Mesenchymal stem cell (in vitro differentiated cells and primary cell): ENCODE measurements at regions not wholly inside any gene's neighbourhood (a gene's known extent, or its start where the extent isn't known, plus 50 kb on each side); places are given as distances from the start of the nearest gene placed in this dataset.

Source experiments
- DNase-seq: peaks from one replicate; pipeline ENCODE4 v3.0.0-alpha.2; 2013
- H2AFZ ChIP-seq: one replicate; pipeline ENCODE4 v1.6.1; 2013; ENCODE audit warnings: low read depth, mild to moderate bottlenecking, control low read depth, inconsistent platforms, low read length, moderate library complexity
- H2AK5ac ChIP-seq: 2 replicates; pipeline ENCODE4 v1.6.1; 2013; ENCODE audit warnings: low read length, moderate library complexity, mild to moderate bottlenecking, inconsistent platforms; ENCODE audit not compliant: severe bottlenecking
- H2BK120ac ChIP-seq: one replicate; pipeline ENCODE4 v1.6.1; 2013; ENCODE audit warnings: low read depth, mild to moderate bottlenecking, inconsistent platforms, low read length, moderate library complexity
- H2BK12ac ChIP-seq, 2 experiments: one replicate each; pipeline ENCODE4 v1.6.1; 2013; ENCODE audit warnings: inconsistent platforms in 2 of 2, low read length in 2 of 2, mild to moderate bottlenecking in 2 of 2, moderate library complexity in 2 of 2, control low read depth in 1 of 2
- H2BK15ac ChIP-seq: one replicate; pipeline ENCODE4 v1.6.1; 2013; ENCODE audit warnings: mild to moderate bottlenecking, low read depth, inconsistent platforms; ENCODE audit not compliant: poor library complexity, severe bottlenecking
- H2BK5ac ChIP-seq: 2 replicates; pipeline ENCODE4 v1.6.1; 2013; ENCODE audit warnings: low read depth, mild to moderate bottlenecking, low read length, control low read depth, inconsistent platforms; ENCODE audit not compliant: poor library complexity, severe bottlenecking
- H3K14ac ChIP-seq, 2 experiments: one replicate each; pipeline ENCODE4 v1.6.1; 2013; ENCODE audit warnings: inconsistent platforms in 2 of 2, low read length in 2 of 2, control low read depth in 1 of 2, mild to moderate bottlenecking in 1 of 2, moderate library complexity in 1 of 2
- H3K18ac ChIP-seq, 2 experiments: one replicate each; pipeline ENCODE4 v1.6.1; 2013; ENCODE audit warnings: inconsistent platforms in 2 of 2, low read length in 2 of 2, control low read depth in 1 of 2, low read depth in 1 of 2, mild to moderate bottlenecking in 1 of 2
- H3K23ac ChIP-seq, 2 experiments: one replicate each; pipeline ENCODE4 v1.6.1; 2013; ENCODE audit warnings: inconsistent platforms in 2 of 2, low read length in 2 of 2, mild to moderate bottlenecking in 2 of 2, moderate library complexity in 2 of 2, control low read depth in 1 of 2
- H3K27ac ChIP-seq: 2 replicates; pipeline ENCODE4 v1.5.1; 2013; ENCODE audit warnings: mild to moderate bottlenecking, moderate library complexity, low read length, control low read depth, inconsistent platforms; ENCODE audit not compliant: poor library complexity, severe bottlenecking
- H3K27me3 ChIP-seq, 2 experiments: 2 replicates each; pipeline versions ENCODE4 v1.6.1 to v1.7.0; 2013; ENCODE audit warnings: low read length in 2 of 2, mild to moderate bottlenecking in 2 of 2, moderate library complexity in 2 of 2, control low read depth in 1 of 2, inconsistent platforms in 1 of 2; ENCODE audit not compliant: control insufficient read depth in 1 of 2, insufficient read depth in 1 of 2
- H3K36me3 ChIP-seq, 2 experiments: 2 replicates each; pipeline versions ENCODE4 v1.6.1 to v1.7.0; 2013; ENCODE audit warnings: low read length in 2 of 2, control low read depth in 1 of 2, inconsistent platforms in 1 of 2, low read depth in 1 of 2, mild to moderate bottlenecking in 1 of 2; ENCODE audit not compliant: insufficient read depth in 2 of 2, control insufficient read depth in 1 of 2
- H3K4ac ChIP-seq, 2 experiments: one replicate each; pipeline ENCODE4 v1.6.1; 2013; ENCODE audit warnings: inconsistent platforms in 2 of 2, low read length in 2 of 2, mild to moderate bottlenecking in 2 of 2, moderate library complexity in 2 of 2, control low read depth in 1 of 2, low read depth in 1 of 2
- H3K4me1 ChIP-seq: 2 replicates; pipeline ENCODE4 v1.6.1; 2013; ENCODE audit warnings: low read depth, low read length, control low read depth; ENCODE audit not compliant: control insufficient read depth, insufficient read depth
- H3K4me2 ChIP-seq: 2 replicates; pipeline ENCODE4 v1.6.1; 2013; ENCODE audit warnings: low read length, mild to moderate bottlenecking, inconsistent platforms; ENCODE audit not compliant: poor library complexity, severe bottlenecking
- H3K4me3 ChIP-seq, 2 experiments: 2 replicates each; pipeline versions ENCODE4 v1.5.1 to v1.7.0; 2013; ENCODE audit warnings: low read length in 2 of 2, mild to moderate bottlenecking in 2 of 2, control low read depth in 1 of 2, low read depth in 1 of 2; ENCODE audit not compliant: insufficient read depth in 1 of 2
- H3K79me1 ChIP-seq: replicated peaks from 2 replicates; pipeline ENCODE4 v1.6.1; 2013; ENCODE audit warnings: mild to moderate bottlenecking, control low read depth, low read length, inconsistent platforms; ENCODE audit not compliant: poor library complexity, severe bottlenecking
- H3K9ac ChIP-seq: 2 replicates; pipeline ENCODE4 v1.7.0; 2013; ENCODE audit warnings: mild to moderate bottlenecking, low read length, moderate library complexity
- H3K9me3 ChIP-seq: 2 replicates; pipeline ENCODE4 v1.7.0; 2013; ENCODE audit warnings: mild to moderate bottlenecking, low read length; ENCODE audit not compliant: control insufficient read depth
- H4K8ac ChIP-seq: one replicate; pipeline ENCODE4 v1.6.1; 2013; ENCODE audit warnings: inconsistent platforms, mild to moderate bottlenecking, low read length, moderate library complexity
- H4K91ac ChIP-seq: one replicate; pipeline ENCODE4 v1.6.1; 2013; ENCODE audit warnings: mild to moderate bottlenecking, low read length, inconsistent platforms
- WGBS: methylation state at CpG from one replicate; pipeline ENCODE4 v1.1.7; 2013; ENCODE audit warnings: mixed read lengths; 5-methylcytosine and 5-hydroxymethylcytosine counted together

DNA sequence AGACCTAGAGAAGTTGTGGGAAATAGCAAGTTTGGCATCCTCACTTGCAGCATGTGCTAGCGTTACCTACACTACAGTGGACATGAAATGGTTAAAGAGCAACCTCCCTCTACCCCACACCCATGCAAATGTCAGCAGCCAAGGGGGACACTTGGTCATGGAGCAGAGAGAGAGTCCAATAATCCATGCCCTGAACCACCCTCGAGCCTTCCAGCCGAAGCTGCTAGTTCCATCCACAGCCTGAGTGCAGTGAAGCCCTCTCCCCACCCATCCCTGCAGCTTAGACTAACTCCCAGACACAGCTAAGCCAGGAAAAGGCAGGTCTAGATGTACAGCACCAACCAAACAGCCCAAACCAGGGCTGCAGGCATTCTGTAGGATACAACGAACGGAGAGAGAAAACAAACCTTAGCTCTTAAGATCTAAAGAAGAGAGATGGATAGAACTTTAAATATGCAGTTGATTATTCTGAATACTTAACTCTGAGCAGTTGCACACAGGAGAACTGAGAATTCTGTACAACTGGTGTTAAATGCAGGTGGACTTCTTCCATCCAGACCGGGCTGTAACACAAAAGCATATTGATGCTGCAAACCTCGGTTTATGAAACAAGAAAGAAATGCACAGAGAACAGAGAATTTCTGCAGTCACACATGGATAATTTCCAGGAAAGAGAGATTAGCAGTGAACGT, 93.8 kb downstream of the SALL1 start:
- 67% methylated on average over 5 of the region's 8 CpGs for WGBS
- no peak overlapping the region for H3K18ac ChIP-seq
- no peak overlapping the region for H3K14ac ChIP-seq
- H2BK15ac ChIP-seq = no peak overlapping the region
- H2BK5ac ChIP-seq = no peak overlapping the region
- H4K8ac ChIP-seq = no peak overlapping the region
- no peaks in the 10 kb centered on the region for H3K4me1 ChIP-seq
- no peak overlapping the region for H3K4me2 ChIP-seq
- H3K4me3 ChIP-seq = no peak overlapping the region
- H3K36me3 ChIP-seq = no peaks in the 10 kb centered on the region
- peaks cover 23 to 34% of the 10 kb centered on the region in 2 experiments for H3K27me3 ChIP-seq
- H2AK5ac ChIP-seq = no peak overlapping the region
- no peak for DNase-seq
- H3K4ac ChIP-seq = no peak overlapping the region
- H2AFZ ChIP-seq = no peak overlapping the region
- no peak overlapping the region for H2BK120ac ChIP-seq
- H3K27ac ChIP-seq = no peak overlapping the region
- H2BK12ac ChIP-seq = no peak overlapping the region
- H4K91ac ChIP-seq = no peak overlapping the region
- no peak overlapping the region for H3K23ac ChIP-seq
- no peaks in the 10 kb centered on the region for H3K9me3 ChIP-seq
- no peaks in the 10 kb centered on the region for H3K79me1 ChIP-seq
- no peak overlapping the region for H3K9ac ChIP-seq

DNA sequence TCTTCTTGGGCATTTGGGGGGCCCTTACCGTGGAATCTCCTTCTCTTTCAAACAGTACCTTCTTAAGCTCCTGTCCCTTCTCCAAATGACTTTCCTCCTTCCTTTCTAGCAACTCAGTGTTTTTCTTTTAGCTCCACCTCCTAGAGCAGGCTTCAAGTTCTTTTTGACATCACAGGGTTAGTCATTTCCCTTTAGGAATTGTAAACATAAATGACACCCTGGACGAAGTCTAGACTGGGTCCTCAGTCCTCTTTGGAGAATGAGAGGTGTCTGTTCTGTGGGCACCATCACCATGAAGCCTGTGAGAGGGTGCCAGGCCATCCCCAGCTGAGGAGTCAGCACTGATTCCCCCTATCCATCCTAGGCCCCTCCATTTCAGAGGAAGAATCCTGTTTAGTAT, 94.7 kb downstream of the SALL1 start:
- no peak overlapping the region for H3K14ac ChIP-seq
- no peaks in the 10 kb centered on the region for H3K9me3 ChIP-seq
- H3K4ac ChIP-seq = no peak overlapping the region
- no peak overlapping the region for H3K4me2 ChIP-seq
- no peak overlapping the region for H2BK15ac ChIP-seq
- no peaks in the 10 kb centered on the region for H3K79me1 ChIP-seq
- H3K23ac ChIP-seq = no peak overlapping the region
- no peaks in the 10 kb centered on the region for H3K4me1 ChIP-seq
- no peak overlapping the region for H3K9ac ChIP-seq
- H2AFZ ChIP-seq = no peak overlapping the region
- H3K36me3 ChIP-seq = no peaks in the 10 kb centered on the region
- H2AK5ac ChIP-seq = no peak overlapping the region
- H3K27ac ChIP-seq = no peak overlapping the region
- no peak overlapping the region for H3K4me3 ChIP-seq
- H4K91ac ChIP-seq = no peak overlapping the region
- H2BK5ac ChIP-seq = no peak overlapping the region
- H4K8ac ChIP-seq = no peak overlapping the region
- H3K18ac ChIP-seq = no peak overlapping the region
- 53% methylated on average over 2 of the region's 2 CpGs for WGBS
- no peak overlapping the region for H2BK120ac ChIP-seq
- H3K27me3 ChIP-seq = peaks cover 19 to 31% of the 10 kb centered on the region in 2 experiments
- DNase-seq = no peak
- H2BK12ac ChIP-seq = no peak overlapping the region

DNA sequence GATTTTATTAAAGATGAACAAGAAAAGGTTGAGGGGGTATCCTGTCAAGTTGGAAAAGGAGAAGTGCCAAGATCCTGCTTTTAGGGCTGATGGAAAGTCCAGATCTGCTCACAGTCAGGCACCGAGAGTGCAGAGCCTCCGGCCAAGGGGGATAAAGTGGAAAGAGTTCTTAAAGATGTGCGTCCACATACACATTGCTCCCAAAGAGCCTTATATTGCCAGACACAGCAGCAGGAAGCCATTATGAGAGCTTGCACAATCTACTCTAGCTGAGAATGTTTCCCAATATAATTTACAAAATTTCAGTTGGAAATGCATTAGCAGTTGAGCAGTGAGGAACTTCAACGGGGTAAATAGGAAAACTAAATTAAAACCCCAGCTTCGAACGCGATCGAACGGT, 95.6 kb downstream of the SALL1 start:
- Histone ChIP-seq H3K27ac (no peak overlapping the region), H3K4ac (no peak overlapping the region), H2BK15ac (no peak overlapping the region), H2BK120ac (no peak overlapping the region), H3K27me3 (peaks cover 14 to 30% of the 10 kb centered on the region in 2 experiments), H4K8ac (no peak overlapping the region), H3K36me3 (no peaks in the 10 kb centered on the region), H2BK12ac (no peak overlapping the region), H3K23ac (no peak overlapping the region), H4K91ac (no peak overlapping the region), H2BK5ac (no peak overlapping the region), H3K4me2 (no peak overlapping the region), H2AK5ac (no peak overlapping the region), H3K9ac (no peak overlapping the region), H3K18ac (no peak overlapping the region), H3K14ac (no peak overlapping the region), H3K9me3 (no peaks in the 10 kb centered on the region), H3K4me3 (no peak overlapping the region), H3K79me1 (no peaks in the 10 kb centered on the region), H3K4me1 (peaks cover 4% of the 10 kb centered on the region), H2AFZ (no peak overlapping the region)
- WGBS = 91% methylated on average over 6 of the region's 9 CpGs
- no peak for DNase-seq

DNA sequence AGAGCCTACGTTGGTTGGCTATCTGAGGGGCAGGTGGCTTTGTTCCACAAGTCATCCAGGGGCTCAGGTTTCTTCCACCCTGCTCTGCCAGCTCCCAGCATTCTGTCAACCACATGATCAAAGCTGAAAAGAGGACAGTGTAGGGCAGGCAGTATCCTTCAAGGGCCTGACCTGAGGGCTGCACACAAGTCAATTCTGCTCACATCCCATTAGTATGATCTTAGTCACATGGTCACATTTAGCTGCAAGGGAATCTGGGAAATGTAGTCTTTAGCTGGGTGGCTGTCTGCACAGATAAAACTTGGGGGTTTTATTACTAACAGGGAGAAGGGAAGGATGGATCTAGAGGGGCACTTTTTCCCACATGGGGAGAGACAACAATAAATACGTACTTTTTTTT, 97.3 kb downstream of the SALL1 start:
- 94% methylated on average over 2 of the region's 2 CpGs for WGBS

More for the DNA sequence above, 97.3 kb downstream of the SALL1 start:
- Histone ChIP-seq H3K23ac (no peak overlapping the region), H3K4ac (no peak overlapping the region), H3K27me3 (peaks cover 14 to 25% of the 10 kb centered on the region in 2 experiments), H2BK12ac (no peak overlapping the region), H2AK5ac (no peak overlapping the region), H3K4me3 (no peak overlapping the region), H3K14ac (no peak overlapping the region), H2BK15ac (no peak overlapping the region), H3K36me3 (no peaks in the 10 kb centered on the region), H3K18ac (no peak overlapping the region), H3K9me3 (no peaks in the 10 kb centered on the region), H3K9ac (no peak overlapping the region), H4K91ac (no peak overlapping the region), H2BK120ac (no peak overlapping the region), H3K4me1 (peaks cover 9% of the 10 kb centered on the region), H4K8ac (no peak overlapping the region), H3K79me1 (no peaks in the 10 kb centered on the region), H3K27ac (no peak overlapping the region), H2BK5ac (no peak overlapping the region), H2AFZ (no peak overlapping the region), H3K4me2 (no peak overlapping the region)
- no peak for DNase-seq
